ENCODE measurements at regions not wholly inside any gene's neighbourhood (a gene's known extent, or its start where the extent isn't known, plus 50 kb on each side); places are given as distances from the start of the nearest gene placed in this dataset.

- no peaks in the 10 kb centered on the region for H3F3A ChIP-seq (replicated peaks; ENCODE audit: low read depth)
- Mint-ChIP-seq H3K4me3 (no peak overlapping the region), H3K9me3 (no peaks in the 10 kb centered on the region), H3K36me3 (ENCODE audit: low read depth) (no peaks in the 10 kb centered on the region), H3K27me3 (ENCODE audit: insufficient read depth, low read depth, poor library complexity) (peaks cover 2% of the 10 kb centered on the region), H3K27ac (no peak overlapping the region), H3K4me1 (peaks cover 15% of the 10 kb centered on the region)
- H3K4me1 ChIP-seq (ENCODE audit: insufficient read depth) = peaks cover 8% of the 10 kb centered on the region
- no peaks in the 10 kb centered on the region for H3K79me2 ChIP-seq (replicated peaks; ENCODE audit: insufficient read depth)
- no peaks in the 10 kb centered on the region for H4K20me1 ChIP-seq (replicated peaks; ENCODE audit: insufficient read depth)
- H3K9me2 ChIP-seq (ENCODE audit: insufficient read depth) = peaks cover 4% of the 10 kb centered on the region
- no peaks in the 10 kb centered on the region for H3K27me3 ChIP-seq (ENCODE audit: insufficient read depth)
- no peak overlapping the region for H3K27ac ChIP-seq (ENCODE audit: low read depth)
- ATAC-seq (no peak), DNase-seq (ENCODE audit: low spot score) (no peak)
- H3K4me3 ChIP-seq = no peak overlapping the region
- H2AFZ ChIP-seq = no peak overlapping the region
- TF ChIP-seq ZNF331 (CRISPR knock-in tag; IDR thresholded peaks at IDR 0.05; ENCODE audit: low read depth) (no peak), REST (IDR thresholded peaks at IDR 0.05; ENCODE audit: unreplicated experiment) (no peak), NANOG (IDR thresholded peaks at IDR 0.05; ENCODE audit: borderline replicate concordance) (no peak), EZH2phosphoT487 (IDR thresholded peaks at IDR 0.05; ENCODE audit: unreplicated experiment) (no peak), JUNB (IDR thresholded peaks at IDR 0.05; ENCODE audit: unreplicated experiment) (no peak), ZNF462 (CRISPR knock-in tag; IDR thresholded peaks at IDR 0.05) (no peak), CTCF (conservative IDR thresholded peaks at IDR 0.05; ENCODE audit: low read depth in 2 of 2) (no peak), ETS1 (IDR thresholded peaks at IDR 0.05) (no peak), POLR2AphosphoS5 (IDR thresholded peaks at IDR 0.05; ENCODE audit: low read depth) (no peak)
- H3K4me2 ChIP-seq = no peak overlapping the region
- H3K36me3 ChIP-seq (ENCODE audit: insufficient read depth) = no peaks in the 10 kb centered on the region
Measured at GRCh38 chr5:72628771-72629371, 121.7 kb upstream of the ZNF366 start.
